HG03103 (cell line): ENCODE measurements at regions not wholly inside any gene's neighbourhood (a gene's known extent, or its start where the extent isn't known, plus 50 kb on each side); places are given as distances from the start of the nearest gene placed in this dataset.

Experiments used
- ATAC-seq: cut with Tn5 transposase; IDR thresholded peaks from one replicate; pipeline ENCODE4 v1.9.1; 2021; ENCODE audit warnings: low read depth; ENCODE audit not compliant: unreplicated experiment

GRCh38 chr5:1748271-1748670, 51.4 kb downstream of the MRPL36 start:
- ATAC-seq: no peak

- ATAC-seq: no peak
Measured at GRCh38 chr5:1747803-1748085, 51.9 kb downstream of the MRPL36 start.

GRCh38 chr5:1747079-1747802, 52.4 kb downstream of the MRPL36 start:
- ATAC-seq: no peak

- ATAC-seq: no peak
Measured at GRCh38 chr5:1746371-1747078, 53.1 kb downstream of the MRPL36 start.

- no peak for ATAC-seq
Measured at GRCh38 chr5:1745796-1746370, 53.8 kb downstream of the MRPL36 start.

GRCh38 chr5:1745123-1745795, 54.4 kb downstream of the MRPL36 start:
- no peak for ATAC-seq

- ATAC-seq: no peak
Measured at GRCh38 chr5:1744393-1745122, 55.1 kb downstream of the MRPL36 start.

- ATAC-seq: no peak
Measured at GRCh38 chr5:1743769-1744085, 55.9 kb downstream of the MRPL36 start.

- no peak for ATAC-seq
Measured at GRCh38 chr5:1743061-1743768, 56.4 kb downstream of the MRPL36 start.

- ATAC-seq: no peak
Measured at GRCh38 chr5:1737790-1738405, 61.7 kb downstream of the MRPL36 start.

GRCh38 chr5:1736889-1737711, 62.5 kb downstream of the MRPL36 start:
- ATAC-seq: no peak

- ATAC-seq: no peak
Measured at GRCh38 chr5:1736065-1736464, 63.6 kb downstream of the MRPL36 start.

- no peak for ATAC-seq
Measured at GRCh38 chr5:1735320-1735970, 64.2 kb downstream of the MRPL36 start.

- no peak for ATAC-seq
Measured at GRCh38 chr5:1734908-1735289, 64.7 kb downstream of the MRPL36 start.

GRCh38 chr5:1734271-1734907, 65.2 kb downstream of the MRPL36 start:
- no peak for ATAC-seq

GRCh38 chr5:1733369-1733768, 66.3 kb downstream of the MRPL36 start:
- ATAC-seq: no peak

- ATAC-seq: no peak
Measured at GRCh38 chr5:1732945-1733344, 66.7 kb downstream of the MRPL36 start.

GRCh38 chr5:1732238-1732941, 67.2 kb downstream of the MRPL36 start:
- ATAC-seq: no peak
